Panc1 (cell line): ENCODE measurements at regions not wholly inside any gene's neighbourhood (a gene's known extent, or its start where the extent isn't known, plus 50 kb on each side); places are given as distances from the start of the nearest gene placed in this dataset.

Experiments
- CTCF ChIP-seq: fragments of 450-650 bp; IDR thresholded peaks from 2 replicates; pipeline ENCODE4 v1.5.1; 2017; ENCODE audit warnings: mild to moderate bottlenecking
- SIN3A ChIP-seq: IDR thresholded peaks from 2 replicates; pipeline ENCODE4 v1.6.1; 2012; ENCODE audit warnings: low read depth, mild to moderate bottlenecking, low read length, moderate library complexity, borderline replicate concordance; ENCODE audit not compliant: insufficient read depth

GRCh38 chr13:106159295-106160195 lies 375.9 kb downstream of the EFNB2 start:
- TF ChIP-seq CTCF = no peak
- no peak for TF ChIP-seq SIN3A
